ENCODE measurements at regions not wholly inside any gene's neighbourhood (a gene's known extent, or its start where the extent isn't known, plus 50 kb on each side); places are given as distances from the start of the nearest gene placed in this dataset.

DNA sequence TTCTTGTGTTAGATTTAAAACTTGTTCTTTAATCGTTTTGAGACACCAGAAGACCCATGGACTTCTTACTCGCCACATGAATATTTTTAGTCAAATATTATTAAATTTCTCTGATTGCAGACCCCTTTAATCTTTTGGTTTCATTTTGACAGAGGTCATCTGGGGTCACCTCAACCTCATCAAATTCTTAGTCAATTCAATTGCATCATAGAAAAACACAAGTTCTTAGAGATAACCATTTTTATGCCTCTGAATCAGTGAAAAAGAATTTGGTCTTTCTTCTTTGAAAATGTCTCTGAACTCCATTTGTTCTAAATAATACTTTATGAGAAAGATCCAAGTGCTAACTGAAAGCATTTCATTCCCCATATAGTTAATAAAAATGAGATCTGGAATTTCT, 55.2 kb upstream of the CBLN4 start:
- DNase-seq: no peak

DNA sequence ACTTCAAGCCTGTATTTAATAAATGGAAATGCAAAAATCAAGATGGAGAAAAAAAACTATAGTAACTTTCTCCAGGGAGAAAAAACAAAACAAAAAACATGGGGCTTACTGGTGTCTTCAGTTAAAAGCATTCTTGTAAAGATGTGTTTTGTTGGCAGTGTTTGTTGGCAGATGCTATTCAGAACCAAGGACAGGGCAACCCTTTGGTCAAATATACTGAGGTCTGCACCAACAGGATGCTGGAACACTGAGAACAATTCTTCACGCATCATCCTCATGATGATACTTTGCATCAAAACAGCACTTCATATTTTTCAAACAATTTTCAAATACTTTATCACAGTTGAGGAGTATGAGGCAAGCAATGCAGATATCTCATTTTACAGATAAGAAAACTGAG, 63.7 kb upstream of the CBLN4 start:
- DNase-seq: no peak

DNA sequence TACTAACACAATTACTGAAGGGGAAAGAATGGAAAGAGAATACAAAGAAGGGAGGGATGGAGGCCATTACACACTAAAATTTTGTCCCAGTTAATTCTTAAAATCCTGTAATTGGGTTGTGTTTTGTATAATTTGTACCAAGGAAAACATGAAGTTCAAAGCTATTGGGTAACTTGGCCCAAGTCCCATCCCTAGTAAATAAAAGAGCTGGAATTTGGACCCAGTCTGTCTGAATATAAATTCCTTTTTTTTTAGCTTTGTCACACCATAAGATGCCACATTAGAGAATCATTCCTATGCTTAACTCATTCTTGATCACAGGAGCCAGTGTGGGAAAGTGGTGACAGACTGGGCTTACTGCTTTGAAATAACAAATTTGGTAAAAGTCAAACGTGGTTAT, 66.8 kb upstream of the CBLN4 start:
- no peak for DNase-seq

DNA sequence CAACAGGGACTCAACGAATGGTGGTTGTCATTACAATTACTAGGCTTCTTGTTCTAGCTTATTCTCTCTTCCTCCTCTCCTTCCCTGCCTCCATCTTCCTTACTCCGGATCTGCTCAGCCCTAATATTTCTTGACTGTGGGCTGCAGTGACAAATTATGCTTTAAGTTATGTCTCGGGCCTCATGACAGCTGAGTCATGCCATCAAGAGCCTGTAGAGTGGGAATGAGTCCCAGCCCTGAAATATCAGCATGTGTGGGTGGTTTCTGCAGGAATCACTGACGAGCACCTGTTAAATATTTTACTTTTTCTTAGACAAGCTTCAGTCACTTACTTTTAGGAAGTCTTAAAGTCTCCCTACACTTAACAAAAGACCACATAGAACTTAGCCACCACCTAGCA, 83.1 kb upstream of the CBLN4 start:
- DNase-seq: no peak

DNA sequence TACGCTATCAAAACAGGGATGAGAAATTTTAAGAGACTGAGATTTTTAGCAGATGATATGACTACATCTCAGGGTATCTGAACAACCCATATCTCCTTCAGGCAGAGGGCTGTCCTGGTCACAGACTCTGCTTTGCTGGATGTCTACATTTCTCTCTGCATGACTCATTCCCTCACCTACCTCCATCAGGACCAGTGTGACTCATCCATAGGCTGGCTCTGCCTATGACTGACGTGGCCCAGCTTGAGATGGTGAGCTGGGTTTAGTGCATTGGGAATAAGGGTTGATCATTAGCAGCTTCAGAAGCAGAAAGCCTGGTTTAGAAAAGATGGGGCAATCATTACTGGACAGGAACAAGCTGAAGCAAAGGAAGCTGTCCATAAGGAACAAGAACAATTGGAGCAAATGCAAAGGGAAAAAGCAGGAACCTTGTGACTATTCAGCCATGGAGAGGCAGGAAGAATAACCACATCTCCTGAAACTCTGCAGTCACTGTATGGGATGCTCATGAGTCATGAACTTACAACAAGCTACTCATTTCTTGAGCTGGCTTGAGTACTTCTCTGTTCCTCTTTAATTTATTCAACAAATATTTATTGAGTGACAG, 86.4 kb upstream of the CBLN4 start:
- no peak for DNase-seq

DNA sequence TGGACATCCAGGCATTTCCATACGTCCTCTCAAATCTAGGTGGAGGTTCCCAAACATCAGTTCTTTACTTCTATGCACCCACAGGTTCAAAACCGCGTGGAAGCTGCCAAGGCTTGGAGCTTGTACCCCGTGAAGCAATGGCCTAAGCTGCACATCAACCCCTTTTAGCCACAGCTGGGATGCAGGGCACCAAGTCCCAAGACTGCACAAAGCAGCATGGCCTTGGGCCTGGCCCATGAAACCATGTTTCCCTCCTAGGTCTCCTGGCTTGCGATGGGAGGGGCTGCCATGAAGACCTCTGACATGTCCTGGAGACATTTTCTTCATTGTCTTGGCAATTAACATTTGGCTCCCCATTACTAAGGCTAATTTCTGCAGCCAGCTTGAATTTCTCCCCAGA, 88.9 kb upstream of the CBLN4 start:
- no peak for DNase-seq

DNA sequence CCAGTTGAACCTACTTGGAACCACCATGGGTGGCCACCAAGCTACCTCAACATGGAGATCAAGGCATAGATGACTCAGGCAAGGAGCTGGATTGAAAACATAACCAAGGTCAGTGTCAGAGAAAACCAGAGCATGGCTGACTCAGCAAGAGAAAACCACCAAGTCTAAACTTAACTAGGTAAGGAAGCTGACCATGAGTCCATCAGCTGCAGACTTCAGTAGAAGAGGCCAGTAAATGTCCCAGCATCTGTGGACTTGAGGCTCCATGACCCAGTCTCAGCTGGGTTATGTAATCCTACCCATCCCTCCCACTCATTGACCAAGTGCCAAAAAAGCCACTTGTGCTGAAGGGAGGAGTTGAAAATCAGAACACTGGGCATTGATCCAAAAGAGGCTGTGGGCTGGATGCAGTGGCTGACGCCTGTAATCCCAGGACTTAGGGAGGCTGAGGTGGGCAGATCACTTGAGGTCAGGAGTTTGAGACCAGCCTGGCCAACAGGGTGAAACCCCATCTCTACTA, 93.7 kb upstream of the CBLN4 start:
- DNase-seq: no peak

DNA sequence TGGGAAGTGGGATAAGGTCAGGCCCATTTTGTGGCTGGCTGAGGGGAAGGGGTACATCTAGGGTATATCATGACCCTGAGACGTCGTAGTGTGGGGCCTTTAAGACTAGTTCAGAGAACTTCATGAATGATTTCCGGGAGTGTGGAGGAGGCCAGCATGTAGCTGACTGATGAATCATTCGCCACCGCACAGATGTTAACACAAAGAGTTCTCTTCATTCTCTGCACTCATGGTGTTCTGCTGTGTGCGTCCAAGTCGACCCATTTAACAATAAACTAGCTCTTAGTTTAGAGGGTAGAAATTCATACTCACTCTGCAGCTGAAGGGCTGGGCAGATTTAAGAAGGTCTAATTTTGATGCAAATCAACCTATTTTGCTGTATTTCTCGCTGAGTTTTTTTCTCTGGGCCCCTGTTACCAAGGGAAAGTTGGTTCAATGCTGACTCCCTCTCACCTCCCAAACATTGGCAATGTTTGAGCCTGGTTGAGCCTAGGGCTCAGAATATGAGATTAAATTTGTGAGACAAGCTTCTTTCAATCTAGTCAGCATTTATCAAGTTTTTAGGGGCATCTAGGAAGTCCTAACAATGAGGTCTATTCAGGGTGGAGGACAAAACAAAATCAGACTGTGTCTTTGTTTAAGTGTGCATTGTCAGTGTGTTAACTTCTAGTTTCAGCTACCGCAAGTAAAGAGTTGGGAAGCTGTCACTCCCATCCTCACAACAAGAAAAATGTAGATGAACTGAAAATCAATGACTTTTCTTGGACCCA, 106.8 kb upstream of the CBLN4 start:
- DNase-seq: no peak

DNA sequence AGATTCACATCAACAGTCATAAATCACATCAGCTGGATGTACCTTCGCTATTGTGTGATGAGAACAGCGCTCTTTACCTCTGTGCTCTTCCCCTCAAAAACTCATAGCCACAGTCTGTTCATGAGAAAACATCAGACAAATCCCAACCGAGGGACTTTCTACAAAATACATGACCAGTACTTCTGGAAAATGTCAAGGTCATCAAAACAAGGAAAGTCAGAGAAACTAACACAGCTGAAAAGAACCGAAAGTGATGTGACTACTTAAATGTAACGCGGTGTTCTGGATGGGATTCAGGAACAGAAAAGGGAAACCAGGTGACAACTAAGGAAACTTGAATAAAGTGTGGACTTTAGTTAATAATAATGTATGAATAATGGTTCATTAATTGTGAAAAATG, 112.0 kb upstream of the CBLN4 start:
- no peak for DNase-seq

DNA sequence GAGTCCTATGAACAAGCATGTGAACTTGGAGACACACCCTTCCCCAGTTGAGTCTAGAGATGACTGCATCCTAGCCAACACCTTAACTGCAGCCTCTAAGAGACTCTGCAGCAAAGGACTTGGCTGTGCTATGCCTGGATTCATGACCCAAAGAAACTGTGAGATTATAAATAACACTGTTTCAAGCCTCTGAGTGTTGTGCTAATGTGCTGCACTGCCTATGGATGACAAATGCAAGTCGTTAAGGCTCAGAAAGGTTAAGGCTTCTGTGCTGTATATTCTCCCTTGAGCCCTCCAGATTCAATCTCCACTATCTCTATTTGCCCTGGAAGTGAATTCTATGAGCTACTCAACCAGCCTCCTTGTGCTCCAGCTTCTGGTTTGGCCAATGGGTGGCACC, 116.5 kb upstream of the CBLN4 start:
- no peak for DNase-seq

DNA sequence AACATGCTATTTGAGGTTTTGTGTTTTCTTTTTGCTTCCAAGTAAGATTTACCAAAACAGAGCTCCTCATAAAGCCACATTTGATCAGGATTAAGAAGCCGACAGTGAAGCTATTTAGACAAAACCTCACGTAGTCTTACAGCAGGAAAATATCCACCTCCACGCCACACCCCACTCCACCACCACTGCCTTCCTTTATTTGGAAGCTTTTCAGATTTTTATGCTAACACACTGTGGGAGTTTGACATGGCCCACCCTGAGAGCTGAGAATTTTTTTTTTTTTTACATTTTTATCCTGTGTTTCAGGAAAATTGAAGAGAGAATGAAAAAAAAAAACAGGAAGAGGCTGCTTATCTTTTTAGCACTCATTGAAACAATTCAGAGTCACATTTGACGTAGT, 104.8 kb upstream of the MC3R start:
- no peak for DNase-seq

DNA sequence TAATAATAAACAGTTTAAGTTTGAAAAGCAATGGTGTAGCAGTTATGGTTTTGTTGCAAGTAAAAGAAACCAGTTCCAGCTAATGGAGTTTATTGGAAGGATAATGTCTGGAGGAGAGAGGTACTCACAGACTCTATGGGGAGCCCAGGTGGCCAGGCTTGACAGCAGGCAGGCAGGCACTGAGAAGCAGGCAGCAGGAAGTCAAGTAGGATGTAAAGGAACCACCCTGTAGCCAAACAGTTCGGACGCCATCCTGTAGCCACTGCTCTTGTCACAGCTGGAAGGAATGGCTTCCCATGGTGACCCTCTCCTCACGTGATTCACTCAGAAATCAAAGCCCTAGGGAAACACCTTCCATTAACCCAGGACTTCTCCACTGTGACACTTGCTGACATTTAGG, 96.7 kb upstream of the MC3R start:
- DNase-seq: no peak

DNA sequence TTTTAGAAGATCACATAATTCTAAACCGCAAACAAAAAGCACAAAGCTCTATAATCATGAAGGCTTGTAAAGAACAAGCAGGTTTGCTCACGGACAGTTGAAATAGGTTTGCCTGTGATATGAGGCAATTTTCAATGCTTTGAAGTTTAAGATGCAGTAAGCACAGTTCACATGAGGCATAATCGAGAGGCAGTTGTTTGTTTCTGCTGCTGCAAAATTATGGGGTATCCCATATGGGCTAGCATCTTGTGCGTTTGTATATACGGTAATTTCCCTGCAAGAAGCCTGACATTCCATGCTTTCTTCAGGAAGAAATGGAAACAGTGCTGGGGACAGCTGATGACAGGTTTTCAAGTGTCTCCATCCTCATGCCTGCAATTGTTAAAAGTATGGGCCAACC, 94.6 kb upstream of the MC3R start:
- DNase-seq: no peak

DNA sequence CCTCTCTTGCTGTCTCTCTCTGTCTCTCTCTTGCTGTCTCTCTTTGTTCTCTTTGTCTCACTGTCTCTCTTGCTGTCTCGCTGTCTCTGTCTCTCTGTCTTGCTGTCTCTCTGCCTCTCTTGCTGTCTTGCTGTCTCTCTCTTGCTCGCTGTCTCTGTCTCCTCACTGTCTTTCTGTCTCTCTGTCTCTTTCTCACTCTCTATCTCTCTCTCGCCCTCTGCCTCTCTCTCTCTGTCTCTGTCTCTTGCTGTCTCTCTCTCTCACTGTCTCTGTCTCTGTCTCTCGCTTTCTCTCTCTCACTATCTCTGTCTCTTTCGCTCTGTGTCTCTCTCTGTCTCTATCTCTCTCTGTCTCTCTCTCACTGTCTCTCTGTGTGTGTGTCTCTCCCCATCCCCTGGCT, 92.9 kb upstream of the MC3R start:
- DNase-seq: no peak

DNA sequence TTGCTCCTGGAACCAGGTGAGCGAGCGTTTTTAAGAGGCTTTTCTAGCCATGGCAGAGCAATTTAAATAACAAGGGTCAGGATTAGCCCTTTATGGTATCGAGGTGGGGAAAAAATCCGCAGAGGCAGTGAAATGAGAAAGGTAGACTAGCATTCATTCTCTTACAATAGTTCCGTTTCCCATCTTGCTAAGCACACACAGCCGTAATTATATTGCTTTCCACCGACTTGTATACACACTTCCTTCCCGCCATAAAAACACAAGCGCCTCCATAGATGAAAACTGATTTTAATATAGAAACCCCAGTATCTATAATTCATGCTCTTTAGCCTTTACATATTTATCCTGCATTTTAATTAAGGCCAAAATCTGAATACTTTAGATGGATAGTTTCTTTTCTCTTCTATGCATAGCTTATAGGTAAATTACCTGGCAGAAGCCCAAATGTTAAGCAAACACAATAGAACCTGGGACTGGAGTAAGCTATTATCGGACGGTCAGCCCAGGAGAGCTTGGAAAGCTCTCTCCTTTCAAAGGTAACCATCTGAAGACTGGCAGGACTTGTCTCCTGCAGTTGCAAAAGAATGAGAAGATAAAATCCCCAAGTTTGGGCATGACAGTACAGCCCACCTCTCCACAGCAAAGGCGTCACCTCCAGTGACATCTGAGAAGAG, 90.9 kb upstream of the MC3R start:
- DNase-seq: no peak

DNA sequence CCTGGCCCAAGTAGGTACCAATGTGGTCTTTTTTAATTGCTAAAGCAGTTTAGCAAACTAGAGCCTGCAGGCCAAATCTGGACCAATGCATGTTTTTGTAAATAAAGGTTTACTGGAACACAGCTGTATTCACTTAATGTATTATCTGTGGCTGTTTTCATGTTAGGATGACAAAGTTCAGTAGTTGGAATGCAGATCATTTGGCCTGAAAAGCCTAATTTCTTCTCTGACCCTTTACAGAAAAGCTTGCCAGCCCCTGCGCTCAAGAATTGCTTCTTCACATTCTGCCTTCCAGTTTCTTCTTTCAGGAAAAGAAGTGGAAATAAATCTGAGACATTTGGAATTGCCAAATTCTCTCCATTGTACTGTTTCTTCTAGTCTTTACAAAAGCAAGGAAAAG, 90.0 kb upstream of the MC3R start:
- DNase-seq: no peak

DNA sequence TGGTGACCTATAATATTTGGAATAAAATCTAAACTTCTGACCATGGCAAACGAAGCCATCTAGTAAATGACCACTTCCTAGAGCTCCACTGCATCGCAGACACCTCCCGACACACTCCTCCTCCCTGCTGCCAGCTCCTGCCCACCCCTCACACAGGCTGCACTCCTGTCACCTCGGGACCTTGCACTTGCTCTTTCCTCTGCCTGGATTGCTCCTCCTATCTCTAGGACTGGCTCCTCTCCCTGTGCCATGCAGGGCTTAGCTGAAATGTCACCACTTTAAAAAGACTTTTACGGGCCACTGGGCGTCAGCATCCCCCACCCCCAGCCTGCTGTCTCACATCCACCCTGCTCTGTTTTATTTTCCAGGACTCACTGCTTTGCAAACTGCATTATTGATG, 87.6 kb upstream of the MC3R start:
- DNase-seq: no peak

DNA sequence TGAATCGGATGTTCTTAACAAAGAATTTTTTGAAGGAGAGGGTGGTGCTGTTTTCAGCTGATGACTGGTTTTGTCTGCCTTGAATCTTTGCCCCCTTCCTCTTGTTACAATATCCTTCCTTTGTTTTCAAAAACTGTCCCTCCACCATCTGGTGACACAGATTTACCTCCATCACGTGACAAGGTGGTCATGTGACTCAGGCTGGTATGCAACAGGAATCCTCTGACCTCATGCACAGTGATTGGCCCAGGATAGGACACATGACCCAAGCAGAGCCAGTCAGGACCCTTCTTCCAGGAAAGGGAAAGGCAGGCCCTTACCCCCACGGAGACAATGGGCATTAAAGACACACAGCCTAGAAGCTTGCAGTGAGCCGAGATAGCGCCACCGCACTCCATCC, 84.7 kb upstream of the MC3R start:
- no peak for DNase-seq

DNA sequence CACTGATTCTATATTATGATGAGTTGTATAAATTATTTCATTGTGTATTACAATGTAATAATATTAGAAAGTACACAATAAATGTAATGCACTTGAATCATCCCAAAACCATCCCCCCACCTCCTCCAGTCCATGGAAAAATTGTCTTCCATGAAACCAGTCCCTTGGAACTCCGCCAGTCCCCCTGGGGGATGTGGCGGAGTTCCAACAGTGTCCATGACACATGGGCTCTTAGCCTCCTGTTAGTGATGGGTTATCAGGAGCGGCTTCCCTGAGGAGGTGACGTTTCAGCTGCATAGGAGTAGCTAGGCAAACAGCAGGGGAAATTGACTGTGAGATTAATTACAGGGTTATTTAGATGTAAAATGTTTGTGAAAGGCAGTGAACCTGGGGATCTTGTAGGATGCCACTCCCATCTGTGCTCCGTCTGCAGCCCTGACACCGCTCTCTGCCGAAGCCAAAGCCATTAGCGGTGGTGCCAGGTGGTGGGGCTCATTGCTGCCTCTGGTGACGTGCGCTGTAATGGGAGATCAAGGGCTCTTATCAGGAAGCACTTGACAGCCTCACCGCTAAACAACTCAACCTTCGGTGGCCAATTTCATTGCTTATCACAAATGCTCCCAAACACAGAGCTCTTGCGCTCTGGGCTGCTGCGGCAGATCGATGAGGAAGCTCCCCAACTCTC, 81.6 kb upstream of the MC3R start:
- no peak for DNase-seq

DNA sequence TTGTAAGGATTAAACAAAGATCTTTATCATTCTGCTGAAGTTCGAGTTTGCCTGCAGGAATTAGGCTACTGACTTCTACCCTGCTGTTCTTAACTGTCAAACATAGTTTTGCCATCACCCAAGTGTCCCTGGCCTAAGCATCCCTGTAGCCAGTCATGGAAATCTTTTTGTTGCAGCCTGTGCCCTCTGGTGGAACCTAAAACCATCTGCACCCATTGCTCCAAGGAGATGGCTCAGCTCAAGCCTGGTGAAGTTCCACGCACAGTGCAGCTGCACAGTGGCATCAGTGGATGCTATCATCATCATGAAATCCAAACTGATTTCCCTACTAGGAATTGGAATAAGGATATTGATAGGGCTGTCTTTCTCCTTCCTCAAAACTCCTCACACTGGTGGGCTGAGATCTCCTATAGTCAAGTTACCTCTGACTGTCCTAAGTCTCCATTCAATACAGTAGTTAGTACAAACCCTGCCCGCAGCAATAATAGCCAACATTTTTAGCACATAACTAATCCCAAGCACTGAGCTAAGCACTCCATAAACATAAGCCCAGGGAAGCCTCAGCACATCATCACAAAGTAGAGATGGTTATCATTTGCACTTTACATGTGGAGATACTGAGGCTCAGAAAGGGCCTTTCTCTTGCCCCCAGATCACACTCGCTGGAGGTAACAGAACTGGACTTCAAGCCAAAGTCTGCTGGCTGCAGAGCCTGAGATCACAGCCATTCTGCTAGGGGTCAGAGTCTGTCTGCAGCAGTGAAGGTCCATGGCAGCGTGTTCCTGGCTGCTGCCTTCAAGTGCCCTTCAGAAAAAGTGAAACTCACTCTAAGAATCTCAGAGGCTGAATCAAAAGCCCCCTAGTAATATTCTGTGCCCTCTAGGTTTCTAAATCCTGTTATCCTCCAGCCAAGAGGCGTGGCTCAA, 77.2 kb upstream of the MC3R start:
- DNase-seq: peak; percentile 1

DNA sequence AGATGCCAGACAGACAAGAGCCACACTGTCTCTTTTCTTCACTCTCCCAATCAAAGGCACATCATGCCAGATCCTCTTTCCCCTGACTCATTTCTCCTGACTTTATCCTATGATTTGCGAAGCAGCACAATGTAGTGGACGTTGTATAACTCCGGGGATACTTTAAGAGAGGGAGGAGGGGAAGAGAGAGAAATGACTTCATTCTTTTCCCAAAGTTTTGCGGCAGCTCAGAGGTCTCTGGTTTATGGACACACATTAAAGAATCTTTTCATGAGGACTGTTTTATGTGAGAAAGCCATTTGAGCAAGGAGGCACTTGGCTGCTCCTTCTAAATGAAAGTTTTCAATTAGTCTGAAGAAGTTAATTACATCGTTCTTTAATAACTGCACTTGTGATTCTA, 75.1 kb upstream of the MC3R start:
- DNase-seq: no peak

DNA sequence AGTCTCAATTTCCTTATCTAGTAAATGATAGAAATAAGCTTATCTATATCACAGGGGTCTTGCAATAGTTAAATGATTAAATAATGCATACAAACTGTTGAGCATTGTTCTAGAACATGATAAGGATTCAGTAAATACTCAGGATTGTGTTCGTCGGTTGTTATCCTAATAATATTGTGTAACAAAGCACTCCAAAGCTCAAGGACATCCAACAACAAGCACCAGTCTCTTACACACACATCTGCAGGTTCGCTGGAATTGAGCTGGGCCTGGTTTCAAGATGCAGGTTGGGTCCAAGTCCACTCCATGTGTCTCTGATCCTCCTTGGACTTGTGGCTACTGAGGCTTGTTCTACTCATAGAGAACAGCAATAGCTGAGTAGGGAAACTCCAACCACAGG, 74.1 kb upstream of the MC3R start:
- no peak for DNase-seq

DNA sequence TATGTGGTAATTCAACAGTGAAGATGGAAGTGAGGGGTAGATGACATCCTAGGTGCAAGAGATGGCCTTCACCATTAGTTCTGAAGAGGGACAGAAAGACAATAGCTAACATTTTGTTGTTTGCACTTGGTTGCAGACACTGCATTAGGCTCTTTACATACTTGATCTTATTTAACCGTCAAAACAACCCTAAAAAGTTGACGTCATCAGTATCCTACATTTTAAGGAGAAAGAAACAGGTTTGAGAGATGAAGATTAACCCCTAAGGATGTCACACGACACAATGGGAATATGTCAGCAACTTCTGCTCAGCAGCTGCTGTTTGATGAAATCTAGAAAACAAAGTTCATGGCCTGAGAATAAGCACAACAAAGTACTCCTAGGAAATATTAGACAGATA, 72.6 kb upstream of the MC3R start:
- no peak for DNase-seq

Data from NCI-H1048 (cell line).